ENCODE measurements at regions not wholly inside any gene's neighbourhood (a gene's known extent, or its start where the extent isn't known, plus 50 kb on each side); places are given as distances from the start of the nearest gene placed in this dataset.

DNA sequence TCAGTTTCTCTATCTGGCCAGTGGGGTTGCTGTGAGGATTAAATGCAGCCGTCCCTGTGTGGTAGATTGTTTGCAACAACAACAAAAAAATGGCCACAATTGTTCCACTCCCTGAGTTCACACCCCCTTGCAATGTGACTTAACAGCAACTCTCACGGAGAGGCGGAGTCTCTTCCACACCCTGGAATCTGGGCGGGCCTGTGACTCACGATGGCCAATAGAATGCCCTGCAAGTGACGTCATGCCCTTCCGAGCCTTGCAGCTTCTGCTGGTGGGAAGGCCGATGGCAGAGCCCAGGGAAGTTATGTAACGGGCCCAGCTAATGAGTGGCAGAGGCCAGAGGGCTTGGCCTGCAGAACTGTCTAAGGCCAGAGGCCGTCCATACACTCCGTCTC, 87.9 kb downstream of the RIPK4 start:
- Histone ChIP-seq H3K27ac (no peak overlapping the region), H3K36me3 (no peaks in the 10 kb centered on the region), H3K4me3 (no peak overlapping the region), H3K4me1 (ENCODE audit: low read depth) (no peaks in the 10 kb centered on the region), H3K9me3 (ENCODE audit: low read depth) (no peaks in the 10 kb centered on the region), H3K27me3 (no peaks in the 10 kb centered on the region)
- peak; percentile 92 to 98 for DNase-seq (ENCODE audit: low read depth in 1 of 2, low spot score in 1 of 2)
- TF ChIP-seq, protein P1, sequence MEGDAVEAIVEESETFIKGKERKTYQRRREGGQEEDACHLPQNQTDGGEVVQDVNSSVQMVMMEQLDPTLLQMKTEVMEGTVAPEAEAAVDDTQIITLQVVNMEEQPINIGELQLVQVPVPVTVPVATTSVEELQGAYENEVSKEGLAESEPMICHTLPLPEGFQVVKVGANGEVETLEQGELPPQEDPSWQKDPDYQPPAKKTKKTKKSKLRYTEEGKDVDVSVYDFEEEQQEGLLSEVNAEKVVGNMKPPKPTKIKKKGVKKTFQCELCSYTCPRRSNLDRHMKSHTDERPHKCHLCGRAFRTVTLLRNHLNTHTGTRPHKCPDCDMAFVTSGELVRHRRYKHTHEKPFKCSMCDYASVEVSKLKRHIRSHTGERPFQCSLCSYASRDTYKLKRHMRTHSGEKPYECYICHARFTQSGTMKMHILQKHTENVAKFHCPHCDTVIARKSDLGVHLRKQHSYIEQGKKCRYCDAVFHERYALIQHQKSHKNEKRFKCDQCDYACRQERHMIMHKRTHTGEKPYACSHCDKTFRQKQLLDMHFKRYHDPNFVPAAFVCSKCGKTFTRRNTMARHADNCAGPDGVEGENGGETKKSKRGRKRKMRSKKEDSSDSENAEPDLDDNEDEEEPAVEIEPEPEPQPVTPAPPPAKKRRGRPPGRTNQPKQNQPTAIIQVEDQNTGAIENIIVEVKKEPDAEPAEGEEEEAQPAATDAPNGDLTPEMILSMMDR (IDR thresholded peaks at IDR 0.05; ENCODE audit: low read depth, low read length) = no peak

GRCh38 chr21:41678016-41678923, 88.6 kb downstream of the RIPK4 start:
- peak in 1 of 2 donors; percentile 30 for DNase-seq (ENCODE audit: low read depth in 1 of 2, low spot score in 1 of 2)

DNA sequence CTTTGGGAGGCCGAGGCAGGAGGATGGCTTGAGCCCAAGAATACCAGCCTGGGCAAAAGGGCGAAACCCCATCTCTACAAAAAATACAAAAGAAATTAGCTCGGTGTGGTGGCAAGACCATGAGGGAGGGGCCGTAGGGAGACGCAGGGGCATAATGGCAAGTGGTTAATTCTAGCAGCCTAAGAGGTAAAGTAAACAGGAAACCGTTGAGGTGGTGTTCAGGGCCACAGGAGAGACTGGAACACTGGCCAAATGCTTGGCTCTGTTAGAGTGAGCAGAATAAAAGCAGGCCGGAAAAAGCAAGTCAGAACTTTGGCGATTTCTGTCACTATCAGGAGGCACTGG, 89.2 kb downstream of the RIPK4 start:
- no peaks in the 10 kb centered on the region for H3K36me3 ChIP-seq
- TF ChIP-seq, protein P1 (IDR thresholded peaks at IDR 0.05; ENCODE audit: low read depth, low read length) = no peak
- H3K27me3 ChIP-seq = no peaks in the 10 kb centered on the region
- H3K27ac ChIP-seq = no peak overlapping the region
- no peaks in the 10 kb centered on the region for H3K4me1 ChIP-seq (ENCODE audit: low read depth)
- DNase-seq (ENCODE audit: low read depth in 1 of 2, low spot score in 1 of 2) = no peak
- no peaks in the 10 kb centered on the region for H3K9me3 ChIP-seq (ENCODE audit: low read depth)
- no peak overlapping the region for H3K4me3 ChIP-seq

More at GRCh38 chr21:41678016-41678923, 88.6 kb downstream of the RIPK4 start:
- Histone ChIP-seq H3K36me3 (no peaks in the 10 kb centered on the region), H3K4me3 (no peak overlapping the region), H3K4me1 (ENCODE audit: low read depth) (no peaks in the 10 kb centered on the region), H3K27me3 (no peaks in the 10 kb centered on the region), H3K9me3 (ENCODE audit: low read depth) (no peaks in the 10 kb centered on the region), H3K27ac (peak overlapping the region; percentile 6)
- TF ChIP-seq, protein P1 (IDR thresholded peaks at IDR 0.05; ENCODE audit: low read depth, low read length) = no peak

DNA sequence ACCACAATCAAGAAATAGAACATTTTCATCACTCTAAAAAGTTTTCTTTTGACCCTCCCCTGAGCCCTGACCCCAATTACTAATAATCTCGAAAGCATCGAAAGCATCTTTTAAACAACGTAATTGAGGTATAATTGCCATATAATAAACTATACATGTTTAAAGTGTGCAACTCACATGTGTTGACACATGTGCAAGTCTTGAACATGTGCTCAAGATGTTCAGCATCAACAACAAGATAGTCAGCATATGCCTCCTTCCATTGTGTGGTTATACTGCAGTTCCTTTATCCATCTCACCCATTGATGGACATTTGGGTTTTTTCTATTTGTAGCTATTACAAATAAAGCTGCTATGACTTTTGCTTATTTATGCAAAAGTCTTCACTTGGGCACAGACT, 90.7 kb downstream of the RIPK4 start:
- Histone ChIP-seq H3K4me3 (no peak overlapping the region), H3K36me3 (no peaks in the 10 kb centered on the region), H3K9me3 (ENCODE audit: low read depth) (no peaks in the 10 kb centered on the region), H3K27ac (no peak overlapping the region), H3K4me1 (ENCODE audit: low read depth) (no peaks in the 10 kb centered on the region), H3K27me3 (no peaks in the 10 kb centered on the region)
- TF ChIP-seq, protein P1 (IDR thresholded peaks at IDR 0.05; ENCODE audit: low read depth, low read length) = no peak
- no peak for DNase-seq (ENCODE audit: low read depth in 1 of 2, low spot score in 1 of 2)

DNA sequence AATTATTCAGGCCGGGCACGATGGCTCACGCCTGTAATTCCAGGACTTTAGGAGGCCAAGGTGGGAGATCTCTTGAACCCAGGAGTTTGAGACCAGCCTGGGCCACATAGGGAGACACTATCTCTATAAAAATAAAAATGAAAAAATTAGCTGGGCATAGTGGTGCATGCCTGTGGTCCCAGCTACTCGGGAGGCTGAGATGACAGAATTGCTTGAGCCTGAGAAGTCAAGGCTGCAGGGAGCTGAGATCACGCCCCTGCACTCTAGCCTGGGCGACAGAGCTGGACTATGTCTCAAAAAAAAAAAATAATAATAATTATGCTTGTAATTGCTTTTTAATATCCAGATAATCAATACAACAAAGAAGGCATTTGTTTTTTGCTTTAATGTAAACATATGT, 91.3 kb downstream of the RIPK4 start:
- H3K27me3 ChIP-seq = no peaks in the 10 kb centered on the region
- TF ChIP-seq, protein P1 (IDR thresholded peaks at IDR 0.05; ENCODE audit: low read depth, low read length) = no peak
- no peak overlapping the region for H3K4me3 ChIP-seq
- no peak overlapping the region for H3K27ac ChIP-seq
- DNase-seq (ENCODE audit: low read depth in 1 of 2, low spot score in 1 of 2) = no peak
- no peaks in the 10 kb centered on the region for H3K9me3 ChIP-seq (ENCODE audit: low read depth)
- no peaks in the 10 kb centered on the region for H3K36me3 ChIP-seq
- no peaks in the 10 kb centered on the region for H3K4me1 ChIP-seq (ENCODE audit: low read depth)

Measured in cardiac muscle cell (in vitro differentiated cells and primary cell).